ENCODE measurements at regions not wholly inside any gene's neighbourhood (a gene's known extent, or its start where the extent isn't known, plus 50 kb on each side); places are given as distances from the start of the nearest gene placed in this dataset.
"Not testable (repeated sequence)": the region's sequence is repeated elsewhere in the genome, so short reads cannot be mapped to it uniquely, and the experiment has no call there.

DNA sequence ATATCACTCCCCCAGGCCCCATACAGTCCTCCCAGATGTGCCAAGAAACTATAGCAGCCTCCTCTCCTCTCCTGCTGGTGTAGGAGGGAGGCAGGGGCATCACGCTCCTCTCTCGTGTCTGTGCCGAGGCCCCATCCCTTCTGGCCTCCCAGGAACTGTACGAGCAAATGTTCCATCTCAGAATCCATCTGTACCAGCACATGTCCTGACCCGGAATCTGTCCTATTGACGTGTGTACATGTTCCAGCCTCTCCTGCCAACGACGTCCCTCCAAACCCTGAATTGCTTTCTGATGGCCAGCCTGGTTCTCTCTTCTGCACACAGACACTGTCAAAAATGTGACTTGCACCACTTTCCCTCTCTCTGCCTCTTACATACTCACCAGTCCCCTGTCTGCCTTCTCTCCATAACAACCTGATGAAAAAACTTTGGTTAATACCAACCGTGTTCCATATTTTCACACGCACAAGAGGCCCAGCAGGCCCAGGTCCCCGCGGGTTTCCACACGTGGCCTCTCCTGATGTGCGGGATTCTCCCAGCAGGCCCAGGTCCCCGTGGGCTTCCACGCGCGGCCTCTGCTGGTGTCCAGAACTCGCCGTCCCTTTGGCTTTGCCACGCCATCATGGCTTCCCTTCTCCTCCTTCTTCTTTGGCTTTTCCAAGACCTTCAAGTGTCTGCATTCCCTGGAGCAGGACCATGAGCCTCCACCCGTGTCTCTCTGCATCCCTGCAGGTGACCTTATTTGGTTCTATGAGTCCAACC, 125.2 kb upstream of the THBS2 start:
- no peak for DNase-seq

DNA sequence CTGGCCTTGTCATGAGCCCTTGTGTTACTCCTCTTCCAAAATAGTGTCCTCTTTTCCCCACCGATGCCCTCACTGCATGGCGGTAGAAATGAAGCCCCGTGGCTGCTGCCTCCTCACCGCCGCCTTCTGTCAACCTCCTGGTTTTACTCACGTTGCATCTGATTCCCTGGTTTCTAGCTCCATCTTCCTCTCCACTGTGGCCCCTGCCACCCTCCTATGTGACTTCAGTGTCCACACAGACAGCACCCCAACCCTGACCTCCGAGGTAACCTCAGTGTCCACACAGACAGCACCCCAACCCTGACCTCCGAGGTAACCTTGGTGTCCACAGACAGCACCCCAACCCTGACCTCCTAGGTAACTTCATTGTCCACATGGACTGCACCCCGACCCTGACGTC, 122.8 kb upstream of the THBS2 start:
- no peak for DNase-seq

DNA sequence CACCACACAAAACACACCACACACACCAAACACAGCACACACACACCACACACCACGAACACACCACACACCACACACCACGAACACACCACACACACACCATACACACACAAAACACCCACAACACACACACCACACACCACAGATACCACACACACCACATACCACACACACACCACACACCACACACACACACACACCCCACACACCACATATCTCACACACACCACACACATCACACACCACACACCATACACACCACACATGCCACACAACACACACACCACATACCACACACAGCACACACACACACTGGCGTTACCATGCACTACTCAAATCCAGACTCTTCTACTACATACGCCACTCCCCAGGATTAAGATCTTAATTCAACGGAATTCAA, 118.9 kb upstream of the THBS2 start:
- no peak for DNase-seq

DNA sequence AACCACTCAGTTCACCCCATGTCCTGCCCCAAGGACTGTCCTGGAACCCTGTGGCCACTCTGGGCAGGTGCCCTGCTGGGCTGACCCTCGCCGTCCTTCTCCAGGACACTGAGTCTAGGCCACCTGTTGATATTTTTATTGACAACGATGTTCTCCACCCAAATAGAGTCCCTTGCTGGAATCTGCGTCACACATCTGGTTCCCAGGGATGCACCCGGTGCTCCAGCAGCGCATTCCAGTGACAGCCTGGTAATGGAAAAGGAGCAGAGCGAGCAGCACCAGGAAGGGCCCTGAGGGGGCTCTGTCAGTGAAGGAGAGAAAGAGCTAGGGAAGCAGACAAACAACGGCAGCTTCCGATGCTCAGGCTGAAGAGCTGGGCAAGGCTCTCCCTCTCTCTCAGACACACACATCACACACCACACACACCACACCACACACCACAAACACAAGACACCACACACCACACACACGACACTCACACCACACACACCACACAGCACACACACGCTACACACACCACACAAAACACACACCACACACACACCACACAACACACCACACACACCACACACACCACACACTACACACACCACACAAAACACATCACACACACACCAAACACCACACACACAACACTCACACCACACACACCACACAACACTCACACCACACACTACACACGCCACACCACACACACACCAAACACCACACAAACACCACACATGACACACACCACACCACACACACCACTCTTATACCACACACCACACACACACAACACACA, 117.9 kb upstream of the THBS2 start:
- DNase-seq, result no peak

DNA sequence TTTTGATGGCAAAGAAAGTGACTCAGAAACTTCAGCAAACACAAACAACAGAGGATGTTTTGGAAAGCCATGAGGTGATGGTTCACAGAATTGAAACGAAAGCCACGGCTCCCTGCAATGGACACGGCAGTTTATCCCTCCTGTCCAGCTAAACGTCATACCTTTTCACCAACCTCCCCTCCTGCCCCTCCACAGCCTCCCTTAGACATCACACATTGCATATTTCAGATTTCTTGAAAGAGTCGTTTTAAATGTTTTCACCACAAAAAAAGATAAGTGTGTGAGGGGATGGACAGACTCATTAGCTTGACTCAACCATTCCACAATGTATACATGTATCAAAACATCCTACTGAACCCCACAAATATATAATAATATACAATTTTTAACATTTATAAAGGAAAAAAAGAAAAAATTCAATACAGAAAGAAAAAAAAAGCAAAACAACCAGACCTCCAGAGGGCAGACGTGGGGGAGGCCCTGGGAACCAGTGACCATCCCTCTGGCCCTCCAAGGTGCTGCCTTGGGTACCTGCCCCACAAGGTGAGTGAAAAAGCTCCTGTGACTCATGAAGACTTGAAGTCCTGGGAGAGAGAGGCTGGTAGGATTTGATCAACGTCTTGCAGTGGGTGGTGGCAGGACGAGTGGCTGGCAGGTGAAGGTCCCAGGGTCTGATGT, 117.2 kb upstream of the THBS2 start:
- DNase-seq, result no peak

DNA sequence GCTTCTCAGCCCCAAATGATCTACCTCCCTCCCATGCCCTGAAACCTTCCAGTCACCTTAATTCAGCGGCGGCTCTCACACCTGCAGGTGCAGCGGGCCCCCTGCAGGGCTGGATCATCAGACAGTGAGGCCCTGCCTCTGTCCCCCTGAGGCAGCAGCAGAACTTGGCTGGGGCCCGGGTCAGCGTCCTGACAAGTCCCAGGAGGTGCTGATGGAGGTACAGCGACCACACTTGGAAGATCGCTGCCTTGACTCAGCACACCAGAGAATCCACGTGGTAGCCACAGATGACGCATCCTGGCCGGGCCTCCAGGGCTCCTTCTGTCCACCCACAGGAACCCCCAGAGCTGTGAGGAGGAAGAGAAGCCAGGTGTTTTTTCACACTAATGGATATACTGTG, 116.4 kb upstream of the THBS2 start:
- DNase-seq, result no peak

DNA sequence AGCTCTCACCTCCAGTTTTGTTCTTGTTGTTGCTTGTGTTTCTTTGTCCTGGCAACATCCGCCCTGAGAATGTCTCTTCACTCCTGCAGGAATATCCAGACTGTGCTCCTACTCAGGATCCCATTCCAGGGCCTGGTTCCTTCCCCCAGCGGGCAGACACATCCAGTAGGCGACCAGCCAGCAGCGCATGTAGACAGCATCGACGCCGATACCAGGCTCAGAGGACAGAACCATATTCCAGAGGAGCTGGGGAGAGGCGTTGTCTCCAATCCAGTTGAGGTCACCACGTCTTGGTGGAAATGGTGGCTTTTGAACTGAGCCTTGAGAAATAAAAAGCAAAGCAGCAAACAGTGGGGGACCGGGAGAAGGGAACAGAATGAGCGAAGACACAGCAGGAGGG, 114.6 kb upstream of the THBS2 start:
- no peak for DNase-seq

DNA sequence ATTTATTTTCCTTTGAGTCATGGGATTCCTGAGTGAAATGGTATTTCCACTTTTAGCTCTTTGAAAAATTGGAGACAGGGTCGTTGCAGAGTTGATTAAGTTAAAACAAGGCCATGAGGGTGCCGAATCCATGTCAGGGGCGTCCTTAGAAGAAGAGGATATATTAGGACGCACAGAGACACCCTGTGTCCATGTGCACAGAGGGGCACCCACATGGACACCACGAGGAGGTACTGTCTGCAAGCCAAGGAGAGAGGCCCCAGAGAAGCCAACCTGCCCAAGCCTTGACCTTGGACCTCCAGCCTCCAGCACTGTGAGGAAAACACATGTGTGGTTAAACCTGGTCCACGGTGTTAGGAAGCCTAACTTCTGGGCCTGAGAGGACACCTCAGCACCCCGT, 113.9 kb upstream of the THBS2 start:
- no peak for DNase-seq

DNA sequence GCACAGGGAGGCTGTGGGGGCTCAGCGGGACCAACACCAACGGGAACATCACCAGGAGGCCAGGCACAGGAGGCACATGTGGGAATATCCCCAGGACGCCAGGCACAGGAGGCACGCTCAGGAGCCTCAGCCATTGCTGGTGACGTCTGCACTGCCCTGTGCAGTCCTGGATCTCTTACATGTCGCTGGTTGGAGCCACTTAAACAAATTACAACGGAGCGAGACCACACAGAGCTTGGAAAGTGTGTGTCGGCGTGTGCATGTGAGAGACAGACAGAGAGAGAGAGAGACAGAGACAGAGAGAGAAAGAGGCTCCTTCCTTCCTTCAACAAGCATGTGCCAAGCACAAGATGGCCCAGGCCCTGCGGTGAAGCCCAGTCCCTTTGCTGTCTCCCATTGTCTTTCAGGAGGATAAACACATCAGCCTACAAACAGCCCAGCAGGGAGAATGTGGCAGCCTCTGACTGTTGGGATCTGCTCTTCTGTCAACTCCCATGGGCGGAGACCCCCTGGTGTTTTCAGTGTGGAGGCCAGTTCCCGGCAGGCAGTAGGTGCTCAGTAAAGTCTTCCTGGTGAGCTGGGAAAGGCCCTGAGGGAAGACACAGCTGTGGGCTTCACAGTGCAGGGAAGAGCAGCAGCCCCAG, 112.7 kb upstream of the THBS2 start:
- DNase-seq, result no peak

DNA sequence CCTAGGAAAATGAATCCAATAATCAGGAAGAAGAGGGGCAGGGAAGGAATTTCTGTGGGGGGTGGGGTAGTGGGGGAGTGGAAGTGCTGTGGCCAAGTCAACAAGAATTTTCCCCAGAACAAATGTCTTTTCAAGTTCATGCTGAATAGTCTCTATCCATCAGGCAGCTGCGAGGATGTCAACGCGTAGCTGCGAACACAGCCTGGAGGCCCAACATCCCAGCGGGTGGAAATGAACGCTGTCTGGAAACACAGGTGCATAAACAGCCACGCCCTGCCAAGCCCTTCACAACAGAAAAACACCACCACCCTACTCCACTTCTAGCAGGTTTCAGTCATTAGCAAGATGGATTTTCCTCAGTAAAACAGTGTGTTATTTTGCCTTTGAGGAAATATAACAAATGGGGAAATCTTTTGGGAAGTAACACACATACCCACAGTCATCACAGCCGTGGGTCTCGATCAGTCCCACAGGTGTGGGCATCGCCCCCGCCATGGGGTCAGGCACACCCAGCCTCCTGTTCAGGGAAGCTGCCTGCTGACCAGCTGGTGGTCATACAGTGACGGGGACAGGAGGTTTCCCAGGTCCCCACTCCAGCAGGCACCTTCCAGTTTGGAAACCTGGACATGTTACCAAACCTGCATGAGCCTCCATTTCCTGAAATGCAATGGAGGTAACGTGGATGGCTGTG, 112.1 kb upstream of the THBS2 start:
- DNase-seq, result no peak

DNA sequence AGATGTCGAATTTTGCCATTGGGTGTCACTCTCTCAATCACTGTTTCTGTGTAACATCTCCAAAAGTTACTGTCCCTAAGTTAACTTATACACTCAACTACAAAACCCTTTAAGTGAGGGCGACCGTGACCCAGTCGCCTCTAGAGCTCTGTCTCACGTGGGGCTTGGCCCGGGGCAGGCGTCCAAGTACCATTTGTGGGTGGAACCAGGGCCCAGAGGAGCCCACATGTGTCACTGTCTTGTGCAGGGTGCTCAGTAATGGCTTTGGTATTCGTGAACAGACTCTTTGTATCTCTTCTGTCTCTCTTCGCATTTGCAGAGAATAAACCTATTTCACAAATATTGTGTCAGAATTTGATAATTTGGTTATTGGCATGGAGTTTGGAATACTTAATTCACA, 109.9 kb upstream of the THBS2 start:
- DNase-seq, result no peak

DNA sequence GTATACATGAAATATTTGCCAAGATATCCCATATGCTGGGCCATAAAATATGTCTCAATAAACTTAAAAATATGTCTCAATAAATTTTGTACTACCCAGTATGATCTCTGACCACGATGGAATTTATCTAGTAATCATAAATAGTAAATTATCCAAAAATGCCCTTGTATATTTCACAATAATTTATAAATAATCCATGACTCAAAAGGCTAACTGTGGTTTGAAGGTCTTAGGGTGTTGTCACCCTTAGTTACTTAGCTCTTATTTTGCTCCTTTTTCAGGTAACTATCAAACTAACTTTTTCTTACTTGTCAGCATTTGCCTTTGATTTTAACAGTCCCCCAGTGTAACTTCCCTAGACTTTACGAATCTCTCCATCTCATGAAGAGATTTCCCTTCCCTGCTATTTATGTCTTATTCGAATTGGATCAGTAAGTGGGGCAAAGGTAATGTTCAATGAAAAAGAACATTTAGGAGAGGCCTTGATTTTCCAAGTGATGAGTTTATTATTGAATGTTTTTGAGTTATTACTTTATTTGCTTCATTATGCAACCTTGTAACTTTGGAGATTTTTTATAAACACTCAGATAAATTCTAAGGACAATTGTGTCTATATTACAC, 109.0 kb upstream of the THBS2 start:
- no peak for DNase-seq

DNA sequence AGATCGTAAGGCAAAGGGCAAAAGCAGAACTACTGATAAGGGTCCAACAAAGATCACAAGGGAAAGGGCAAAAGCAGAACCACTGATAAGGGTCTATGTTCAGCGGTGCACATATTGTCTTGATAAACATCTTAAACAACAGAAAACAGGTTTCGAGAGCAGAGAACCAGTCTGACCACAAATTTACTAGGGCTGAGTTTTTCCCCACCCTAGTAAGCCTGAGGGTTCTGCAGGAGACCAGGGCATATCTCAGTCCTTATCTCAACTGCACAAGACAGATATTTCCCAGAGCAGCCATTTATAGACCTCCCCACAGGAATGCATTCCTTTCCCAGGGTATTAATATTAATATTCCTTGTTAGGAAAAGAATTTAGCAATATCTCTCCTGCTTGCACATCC, 101.4 kb upstream of the THBS2 start:
- not testable (repeated sequence) for DNase-seq

DNA sequence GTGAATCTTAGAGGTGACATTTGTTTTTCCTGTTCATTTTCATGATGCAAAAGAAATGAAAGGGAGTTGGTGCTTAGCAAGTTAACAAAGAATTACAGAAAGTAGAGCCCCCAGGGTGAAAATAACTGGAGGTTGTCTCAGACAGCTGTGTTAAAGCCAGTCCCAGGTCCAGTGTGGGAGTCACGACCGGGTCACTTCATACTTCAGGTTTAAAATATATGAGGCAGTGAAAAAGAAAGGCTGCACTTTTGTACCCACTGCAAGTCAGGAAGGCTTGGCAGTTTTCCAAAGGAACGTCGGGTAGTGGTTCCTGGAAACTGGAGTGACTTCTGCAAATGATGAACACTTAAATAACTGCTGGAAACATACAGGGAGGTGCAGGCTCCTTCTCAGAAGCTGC, 91.5 kb upstream of the THBS2 start:
- DNase-seq, result no peak

DNA sequence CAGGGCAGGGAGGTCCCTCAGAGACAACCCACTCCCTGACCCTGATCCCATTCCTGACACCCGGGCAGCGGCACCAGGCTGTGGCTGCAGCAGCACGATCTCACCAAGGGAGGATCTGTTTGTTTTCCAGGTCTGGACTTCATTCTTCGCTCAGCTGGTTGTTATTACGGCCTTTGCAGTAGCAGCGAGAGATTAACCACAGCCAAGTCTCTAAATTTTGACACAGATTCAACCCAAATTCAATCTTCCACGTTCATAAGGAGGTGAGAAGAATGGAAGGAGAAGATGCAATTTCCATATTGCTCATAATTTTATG, 91.1 kb upstream of the THBS2 start:
- no peak for DNase-seq

DNA sequence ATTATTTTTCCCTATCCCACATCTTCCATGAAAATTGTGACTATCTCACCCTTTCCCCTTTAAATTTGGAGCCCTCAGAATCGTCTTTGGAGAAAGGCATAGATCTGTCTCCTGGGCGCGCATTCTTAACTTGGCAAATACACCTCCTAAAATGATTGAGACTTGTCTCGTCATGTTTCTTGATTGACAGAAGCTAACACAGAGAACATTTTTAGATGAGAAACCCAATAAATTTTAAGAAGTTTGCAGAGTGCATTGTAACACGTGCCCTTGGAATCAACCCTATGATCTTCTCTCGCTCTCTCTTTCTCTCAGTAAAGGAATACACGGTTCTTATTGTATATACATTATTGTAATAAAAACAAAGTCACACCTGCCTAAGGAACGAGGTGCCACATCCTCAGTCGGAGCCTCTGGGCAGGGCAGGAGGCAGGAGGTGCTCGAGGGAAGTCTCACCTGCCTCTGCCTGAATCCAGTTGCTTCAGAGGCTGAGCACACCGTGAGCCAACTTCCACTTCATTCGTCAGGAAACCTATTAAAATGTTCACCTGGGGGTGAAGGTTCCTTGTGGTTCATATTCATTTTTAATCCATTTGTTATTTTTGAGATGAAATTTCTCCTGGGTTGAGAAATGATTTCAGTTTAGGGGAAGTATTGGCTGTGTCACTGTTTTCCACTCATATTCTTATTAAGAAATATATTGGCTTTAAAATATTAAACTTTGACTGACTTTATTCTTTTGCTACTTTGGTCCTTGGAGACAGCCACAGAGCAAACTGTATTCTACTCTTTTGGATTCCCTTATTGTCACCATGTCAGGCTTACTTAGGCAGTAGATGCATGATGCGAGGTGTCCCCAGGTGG, 90.5 kb upstream of the THBS2 start:
- no peak for DNase-seq

DNA sequence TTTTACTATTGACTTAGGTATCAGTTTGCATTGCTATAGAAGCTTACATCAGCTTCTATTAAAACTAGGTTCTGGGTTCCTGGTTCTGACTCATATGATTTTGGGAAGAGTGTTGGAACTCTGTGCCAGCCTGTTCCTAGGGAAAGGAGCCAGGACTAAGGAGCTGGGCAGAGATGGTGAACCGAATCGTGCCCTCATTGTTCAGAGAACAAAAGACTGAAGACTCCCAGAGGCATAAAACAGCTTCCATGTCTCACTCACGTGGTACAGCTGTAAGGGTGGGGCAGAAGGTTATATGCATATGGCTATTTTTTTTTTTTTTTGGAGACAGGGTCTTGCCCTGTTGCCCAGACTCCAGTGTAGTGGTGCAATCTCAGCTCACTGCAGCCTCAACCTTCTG, 89.1 kb upstream of the THBS2 start:
- no peak for DNase-seq

DNA sequence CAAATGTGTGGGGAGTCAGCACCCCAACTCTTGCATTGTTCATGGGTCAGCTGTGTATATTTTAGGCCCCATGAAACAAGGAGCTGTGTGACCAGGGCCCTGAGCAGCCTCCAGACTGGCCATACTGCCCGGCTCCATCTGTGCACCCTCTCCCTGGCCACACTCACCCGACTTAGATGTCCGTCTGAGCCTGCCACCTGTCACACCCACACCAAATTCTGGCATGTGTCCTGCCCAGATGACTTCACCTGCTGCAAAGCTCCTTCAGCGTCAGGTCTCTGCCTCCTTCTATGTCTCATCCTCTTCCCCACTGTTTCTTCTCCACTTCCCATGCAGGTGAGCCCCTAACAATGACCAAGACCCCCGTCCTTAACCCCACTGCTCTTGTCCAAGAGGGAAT, 88.1 kb upstream of the THBS2 start:
- DNase-seq, result no peak

DNA sequence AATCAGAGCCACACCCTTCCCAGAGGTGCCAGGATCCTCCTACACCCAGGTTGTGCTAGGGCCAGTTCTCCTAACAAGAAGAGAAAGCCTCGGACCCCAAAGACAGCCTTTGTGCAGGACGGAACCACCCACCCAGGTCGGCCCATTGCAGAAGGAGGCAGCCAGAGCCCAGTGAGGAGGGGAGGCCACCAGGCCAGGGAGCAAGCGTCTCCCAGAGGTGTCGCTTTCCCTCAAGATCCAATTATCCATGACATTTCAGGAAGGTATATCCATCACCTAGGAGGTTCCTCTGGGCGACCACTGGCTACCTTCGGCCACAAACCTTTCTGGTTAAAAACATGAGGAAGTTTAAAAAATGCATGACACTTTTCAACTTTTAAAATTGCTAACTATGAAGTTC, 87.4 kb upstream of the THBS2 start:
- no peak for DNase-seq

DNA sequence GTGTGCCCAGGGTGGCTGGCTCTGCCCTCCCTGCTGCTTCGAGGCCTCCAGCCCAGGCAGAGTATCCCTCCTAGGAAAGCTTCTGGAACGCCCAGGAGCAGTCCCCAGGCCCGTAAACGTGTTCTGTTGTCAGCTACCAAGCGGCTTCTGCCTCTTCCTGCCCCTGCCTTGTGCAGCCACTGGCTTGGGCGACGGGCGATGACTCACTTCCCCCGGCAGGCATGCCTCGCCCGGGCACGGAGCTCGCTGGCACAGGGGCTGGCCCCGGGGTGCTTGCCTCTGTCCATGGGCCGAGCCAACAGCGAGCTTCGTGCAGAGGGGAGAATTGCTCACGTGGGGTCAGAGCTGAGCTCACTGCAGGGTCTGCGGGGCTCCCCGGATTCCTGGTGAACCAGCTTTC, 86.7 kb upstream of the THBS2 start:
- DNase-seq, result no peak

DNA sequence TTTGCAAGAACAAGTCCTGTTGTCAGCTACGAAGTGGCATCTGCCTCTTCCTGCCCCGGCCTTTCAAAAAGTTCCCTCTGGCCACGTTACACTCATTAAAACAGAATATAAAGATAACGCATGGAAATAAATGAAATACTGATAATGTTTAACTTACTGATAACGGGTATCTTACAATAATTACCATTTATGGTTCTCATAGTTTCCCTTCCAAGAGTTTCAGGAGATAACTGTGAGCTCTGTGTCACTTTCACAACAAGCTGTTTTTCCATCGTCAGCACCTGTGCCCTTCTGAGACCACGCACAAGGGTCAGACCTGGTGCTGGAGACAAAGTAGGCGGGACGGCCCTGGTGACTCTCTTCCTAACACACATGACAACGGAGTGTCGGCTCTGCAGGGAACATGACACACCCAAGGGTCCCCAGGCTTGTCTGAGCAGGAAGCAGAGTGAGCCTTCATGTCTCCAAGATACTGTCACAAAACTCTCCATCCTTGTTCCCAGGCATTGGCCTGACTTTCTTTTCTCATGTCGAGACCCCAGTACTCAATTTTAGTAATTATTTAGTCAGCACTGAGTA, 86.2 kb upstream of the THBS2 start:
- DNase-seq, result no peak

Data from inflammatory macrophage treated with lipopolysaccharide for 1 hour (primary cell).